RWPE1 (cell line): ENCODE measurements at regions not wholly inside any gene's neighbourhood (a gene's known extent, or its start where the extent isn't known, plus 50 kb on each side); places are given as distances from the start of the nearest gene placed in this dataset.

ENCODE experiments used
- CTCF ChIA-PET: fragments of 350-600 bp; sonication (Branson Sonifier 250); formaldehyde crosslinking; extraction: SDS; loops from one replicate; lab custom pipeline; 2021; lab: Yijun Ruan, JAX
- POLR2A ChIA-PET: fragments of 400-600 bp; formaldehyde crosslinking; extraction: SDS; loops from one replicate; lab custom pipeline; 2020; ENCODE audit warnings: antibody characterized with exemption; ENCODE audit not compliant: low non-redundant PET; lab: Yijun Ruan, JAX
- DNase-seq: peaks from one replicate; pipeline ENCODE4 v3.0.0; 2012; ENCODE audit warnings: low spot score
- H3K27ac ChIP-seq: fragments of 450-650 bp; 2 replicates; pipeline ENCODE4 v1.5.1; 2017
- TF ChIP-seq, protein P1 (sequence below): fragments of 450-650 bp; conservative IDR thresholded peaks from 2 replicates; pipeline ENCODE4 v1.5.1; 2017; ENCODE audit warnings: low read depth, mild to moderate bottlenecking

DNA sequence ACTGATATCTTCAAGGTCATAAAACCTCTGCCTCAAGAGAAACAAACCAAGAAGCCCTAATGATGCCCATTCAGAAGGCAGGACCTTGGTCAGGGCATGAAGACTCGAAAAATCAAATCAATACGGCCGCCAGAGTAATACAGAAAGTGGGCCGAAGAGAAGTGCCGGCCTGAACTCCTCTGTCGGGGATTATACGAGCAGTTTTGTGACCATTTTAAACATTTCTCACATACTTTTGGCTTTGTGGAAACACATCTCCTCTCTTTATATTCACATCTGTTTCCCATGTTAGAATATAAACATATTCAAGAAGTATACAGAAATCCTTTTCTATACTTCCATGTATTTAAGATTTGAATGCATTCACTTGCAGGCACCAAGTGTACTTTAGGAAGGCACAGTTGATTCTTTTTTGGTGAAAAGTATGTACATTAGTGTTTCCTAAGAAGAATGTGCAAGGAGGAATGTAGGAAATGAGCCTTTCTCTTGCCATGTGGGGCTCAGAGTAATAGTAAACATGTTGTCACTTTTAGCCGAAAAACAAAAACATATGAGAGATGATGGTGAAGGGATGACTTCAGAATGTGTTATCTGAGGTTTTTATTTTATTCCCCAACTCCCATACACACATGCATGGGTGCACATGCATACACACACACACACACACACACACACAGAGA, 707.9 kb upstream of the ID2 start:
- TF ChIP-seq, protein P1, sequence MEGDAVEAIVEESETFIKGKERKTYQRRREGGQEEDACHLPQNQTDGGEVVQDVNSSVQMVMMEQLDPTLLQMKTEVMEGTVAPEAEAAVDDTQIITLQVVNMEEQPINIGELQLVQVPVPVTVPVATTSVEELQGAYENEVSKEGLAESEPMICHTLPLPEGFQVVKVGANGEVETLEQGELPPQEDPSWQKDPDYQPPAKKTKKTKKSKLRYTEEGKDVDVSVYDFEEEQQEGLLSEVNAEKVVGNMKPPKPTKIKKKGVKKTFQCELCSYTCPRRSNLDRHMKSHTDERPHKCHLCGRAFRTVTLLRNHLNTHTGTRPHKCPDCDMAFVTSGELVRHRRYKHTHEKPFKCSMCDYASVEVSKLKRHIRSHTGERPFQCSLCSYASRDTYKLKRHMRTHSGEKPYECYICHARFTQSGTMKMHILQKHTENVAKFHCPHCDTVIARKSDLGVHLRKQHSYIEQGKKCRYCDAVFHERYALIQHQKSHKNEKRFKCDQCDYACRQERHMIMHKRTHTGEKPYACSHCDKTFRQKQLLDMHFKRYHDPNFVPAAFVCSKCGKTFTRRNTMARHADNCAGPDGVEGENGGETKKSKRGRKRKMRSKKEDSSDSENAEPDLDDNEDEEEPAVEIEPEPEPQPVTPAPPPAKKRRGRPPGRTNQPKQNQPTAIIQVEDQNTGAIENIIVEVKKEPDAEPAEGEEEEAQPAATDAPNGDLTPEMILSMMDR = no peak
- POLR2A ChIA-PET = no interaction called here
- H3K27ac ChIP-seq = no peak overlapping the region
- DNase-seq = no peak
- CTCF ChIA-PET = no interaction called here

DNA sequence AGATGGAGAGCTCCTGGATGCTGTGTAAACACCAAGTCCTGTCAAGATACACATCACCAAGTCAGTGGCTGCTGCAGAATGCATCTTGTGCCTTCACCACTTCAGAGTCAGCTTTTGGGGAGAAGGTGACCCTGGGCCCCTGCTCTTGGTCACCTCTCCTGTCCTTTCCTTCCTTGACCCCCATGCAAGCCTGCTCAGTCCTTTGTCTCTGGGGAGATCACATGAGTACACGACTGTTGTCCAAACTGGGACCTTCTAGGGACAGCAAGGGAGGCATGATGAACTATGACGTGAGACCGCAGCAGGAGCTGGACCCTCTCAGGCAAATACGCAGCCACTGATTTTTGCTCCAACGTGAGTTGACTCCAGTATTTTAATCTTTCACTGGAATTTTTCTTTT, 706.9 kb upstream of the ID2 start:
- no peak for DNase-seq
- POLR2A ChIA-PET = no interaction called here
- TF ChIP-seq, protein P1 = no peak
- CTCF ChIA-PET = no interaction called here
- no peak overlapping the region for H3K27ac ChIP-seq

DNA sequence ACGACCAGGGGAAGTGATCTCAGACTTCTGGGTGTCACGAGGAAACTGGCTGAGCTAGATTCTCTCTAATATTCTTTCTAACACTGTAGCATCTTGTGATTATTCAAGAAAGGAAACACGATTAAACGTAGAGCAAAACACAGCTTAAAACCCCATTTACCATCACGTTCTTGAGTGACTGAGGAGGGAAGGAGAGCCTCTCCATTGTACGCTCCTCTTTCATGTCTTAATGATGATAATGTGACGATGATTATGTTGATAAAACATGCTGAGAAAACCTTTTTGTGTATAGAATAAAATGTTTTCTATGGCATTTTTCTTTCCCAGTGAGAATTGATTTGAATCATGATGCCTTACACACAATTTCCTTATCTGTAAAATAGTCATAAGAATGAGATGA, 705.6 kb upstream of the ID2 start:
- TF ChIP-seq, protein P1 = no peak
- no peak for DNase-seq
- CTCF ChIA-PET = no interaction called here
- POLR2A ChIA-PET = no interaction called here
- H3K27ac ChIP-seq = no peak overlapping the region

DNA sequence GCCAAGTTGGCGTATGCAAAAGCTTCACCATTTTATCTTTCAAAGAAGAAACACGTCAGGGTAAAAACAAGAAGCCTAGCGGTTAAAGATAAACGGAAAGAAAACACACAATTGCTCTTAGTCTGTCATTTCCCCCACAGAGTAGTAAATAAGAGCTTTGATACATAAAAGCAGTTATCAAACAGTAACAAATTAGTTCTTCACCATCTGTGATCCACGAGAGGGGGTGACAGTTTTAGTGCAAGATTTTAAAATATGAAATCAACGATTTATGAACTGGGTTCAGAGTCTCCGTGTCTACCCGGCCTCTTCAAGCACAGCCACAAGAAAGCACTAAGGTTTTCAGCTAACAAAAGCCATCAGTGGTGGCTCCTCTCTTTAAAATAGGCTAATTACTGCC, 703.9 kb upstream of the ID2 start:
- H3K27ac ChIP-seq = no peak overlapping the region
- DNase-seq = no peak
- CTCF ChIA-PET = interaction anchor here (0.6 kb wide), 1 partner anchor 1048 kb away, joined by 5 read pairs; no protein-coding TSS in a partner anchor
- TF ChIP-seq, protein P1 = no peak
- POLR2A ChIA-PET = no interaction called here

DNA sequence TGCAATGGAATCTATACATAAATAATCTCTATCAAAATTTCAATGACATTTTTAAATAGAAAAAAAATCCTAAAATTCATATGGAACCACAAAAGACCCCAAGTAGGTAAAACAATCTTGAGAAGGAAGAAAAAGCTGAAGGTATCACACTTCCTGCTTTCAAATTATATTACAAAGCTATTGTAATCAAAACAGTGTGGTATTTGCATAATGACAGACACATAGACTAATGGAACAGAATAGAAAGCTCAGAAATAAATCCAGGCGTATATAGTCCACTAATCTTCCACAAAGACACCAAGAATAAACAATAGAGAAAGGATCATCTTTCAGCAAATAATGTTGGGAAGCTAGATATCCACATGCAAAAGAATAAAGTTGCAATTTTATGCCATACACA, 699.8 kb upstream of the ID2 start:
- DNase-seq = no peak
- no peak overlapping the region for H3K27ac ChIP-seq
- CTCF ChIA-PET = no interaction called here
- POLR2A ChIA-PET = no interaction called here
- TF ChIP-seq, protein P1 = no peak

DNA sequence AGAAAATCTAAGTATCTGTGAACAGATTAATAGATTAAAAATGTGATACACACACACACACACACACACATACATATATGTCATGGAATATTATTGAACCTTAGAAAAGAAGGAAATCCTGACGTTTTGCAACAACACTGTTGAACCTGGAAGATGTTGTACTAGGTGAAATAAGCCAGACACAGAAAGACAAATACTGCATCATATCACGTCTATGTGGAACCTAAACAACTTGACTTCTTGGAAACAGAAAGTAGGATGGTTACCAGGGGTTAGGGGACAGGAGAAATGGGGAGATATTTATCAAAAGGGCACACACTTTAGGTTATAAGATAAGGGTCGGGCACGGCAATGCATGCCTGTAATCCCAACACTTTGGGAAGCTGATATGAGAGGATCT, 698.4 kb upstream of the ID2 start:
- CTCF ChIA-PET = no interaction called here
- no peak for DNase-seq
- H3K27ac ChIP-seq = no peak overlapping the region
- TF ChIP-seq, protein P1 = no peak
- POLR2A ChIA-PET = no interaction called here
